ENCODE measurements at regions not wholly inside any gene's neighbourhood (a gene's known extent, or its start where the extent isn't known, plus 50 kb on each side); places are given as distances from the start of the nearest gene placed in this dataset.

DNA sequence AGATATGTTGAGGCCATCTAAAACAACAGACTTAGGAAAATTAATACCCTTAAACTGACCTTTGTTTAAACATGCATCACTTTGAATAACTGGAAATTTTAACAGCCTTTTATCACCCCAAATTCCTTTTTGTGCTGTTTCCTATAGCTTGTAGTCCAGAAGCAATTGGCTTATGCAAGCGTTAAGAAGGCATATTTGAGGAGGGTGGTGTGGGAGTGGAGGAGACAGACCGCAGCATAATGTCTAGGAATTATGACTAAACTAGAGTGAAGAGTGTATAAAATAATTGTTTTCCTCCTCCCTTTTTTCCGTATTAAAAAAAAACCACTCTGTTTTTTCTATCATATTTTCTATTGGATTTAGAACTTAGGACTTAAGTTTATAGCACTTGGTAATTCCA is 51.8 kb upstream of the MPDZ start:
- DNase-seq (ENCODE audit: low read depth in 6 of 9, low spot score in 9 of 9), result no peak
- Histone ChIP-seq H3K27ac (ENCODE audit: low read depth in 1 of 2, low read length in 1 of 2) (no peak overlapping the region), H3K9me3 (ENCODE audit: control insufficient read depth in 2 of 2, insufficient read depth in 1 of 2, low read length in 1 of 2) (no peaks in the 10 kb centered on the region), H3K27me3 (ENCODE audit: control insufficient read depth in 2 of 2, insufficient read depth in 1 of 2, low read length in 1 of 2) (no peaks in the 10 kb centered on the region), H3K4me3 (ENCODE audit: low read length in 2 of 2) (no peak overlapping the region), H3K4me1 (ENCODE audit: control insufficient read depth in 2 of 2, insufficient read depth in 2 of 2, low read length in 2 of 2) (no peaks in the 10 kb centered on the region), H3K36me3 (ENCODE audit: control insufficient read depth in 2 of 2, insufficient read depth in 2 of 2, low read length in 1 of 2) (no peaks in the 10 kb centered on the region)
- WGBS, result 93% methylated on average over 3 of the region's 3 CpGs

GRCh38 chr9:13330396-13331004 is 51.0 kb upstream of the MPDZ start:
- no peaks in the 10 kb centered on the region for H3K36me3 ChIP-seq (ENCODE audit: control insufficient read depth in 2 of 2, insufficient read depth in 2 of 2, low read length in 1 of 2)

More at GRCh38 chr9:13330396-13331004, 51.0 kb upstream of the MPDZ start:
- no peaks in the 10 kb centered on the region for H3K9me3 ChIP-seq (ENCODE audit: control insufficient read depth in 2 of 2, insufficient read depth in 1 of 2, low read length in 1 of 2)
- H3K4me1 ChIP-seq (ENCODE audit: control insufficient read depth in 2 of 2, insufficient read depth in 2 of 2, low read length in 2 of 2), result no peaks in the 10 kb centered on the region
- H3K27ac ChIP-seq (ENCODE audit: low read depth in 1 of 2, low read length in 1 of 2), result no peak overlapping the region
- H3K4me3 ChIP-seq (ENCODE audit: low read length in 2 of 2), result no peak overlapping the region
- DNase-seq (ENCODE audit: low read depth in 6 of 9, low spot score in 9 of 9), result no peak
- no peaks in the 10 kb centered on the region for H3K27me3 ChIP-seq (ENCODE audit: control insufficient read depth in 2 of 2, insufficient read depth in 1 of 2, low read length in 1 of 2)
- 95% methylated on average over 1 of the region's 1 CpG for WGBS
